ENCODE measurements at regions not wholly inside any gene's neighbourhood (a gene's known extent, or its start where the extent isn't known, plus 50 kb on each side); places are given as distances from the start of the nearest gene placed in this dataset.

DNA sequence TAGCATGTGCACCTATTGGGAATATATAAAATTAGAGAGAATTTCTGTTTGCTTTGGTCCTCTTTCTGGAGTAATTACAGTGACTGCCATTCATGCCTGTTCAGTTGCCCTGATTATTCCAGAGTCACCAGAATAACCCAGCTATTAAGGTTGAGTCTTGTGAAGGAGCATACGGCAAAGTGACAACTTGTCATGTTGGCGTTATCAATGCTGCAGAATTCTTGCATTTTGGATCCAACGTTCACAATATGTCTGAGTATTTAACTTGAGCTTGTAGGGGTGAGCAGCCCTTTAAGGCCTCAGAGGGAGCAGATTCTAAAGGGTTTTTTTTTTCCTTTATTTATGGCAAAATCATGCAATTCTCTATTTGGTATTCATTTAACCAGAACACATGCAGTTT, 419.4 kb upstream of the MGMT start:
- TF ChIP-seq, protein P1, sequence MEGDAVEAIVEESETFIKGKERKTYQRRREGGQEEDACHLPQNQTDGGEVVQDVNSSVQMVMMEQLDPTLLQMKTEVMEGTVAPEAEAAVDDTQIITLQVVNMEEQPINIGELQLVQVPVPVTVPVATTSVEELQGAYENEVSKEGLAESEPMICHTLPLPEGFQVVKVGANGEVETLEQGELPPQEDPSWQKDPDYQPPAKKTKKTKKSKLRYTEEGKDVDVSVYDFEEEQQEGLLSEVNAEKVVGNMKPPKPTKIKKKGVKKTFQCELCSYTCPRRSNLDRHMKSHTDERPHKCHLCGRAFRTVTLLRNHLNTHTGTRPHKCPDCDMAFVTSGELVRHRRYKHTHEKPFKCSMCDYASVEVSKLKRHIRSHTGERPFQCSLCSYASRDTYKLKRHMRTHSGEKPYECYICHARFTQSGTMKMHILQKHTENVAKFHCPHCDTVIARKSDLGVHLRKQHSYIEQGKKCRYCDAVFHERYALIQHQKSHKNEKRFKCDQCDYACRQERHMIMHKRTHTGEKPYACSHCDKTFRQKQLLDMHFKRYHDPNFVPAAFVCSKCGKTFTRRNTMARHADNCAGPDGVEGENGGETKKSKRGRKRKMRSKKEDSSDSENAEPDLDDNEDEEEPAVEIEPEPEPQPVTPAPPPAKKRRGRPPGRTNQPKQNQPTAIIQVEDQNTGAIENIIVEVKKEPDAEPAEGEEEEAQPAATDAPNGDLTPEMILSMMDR (IDR thresholded peaks at IDR 0.05), result no peak
- no peak for TF ChIP-seq POLR2A (IDR thresholded peaks at IDR 0.05)
